Hepatocyte (in vitro differentiated cells): ENCODE measurements at regions not wholly inside any gene's neighbourhood (a gene's known extent, or its start where the extent isn't known, plus 50 kb on each side); places are given as distances from the start of the nearest gene placed in this dataset.

Experiments used
- DNase-seq: peaks from one replicate; pipeline ENCODE4 v3.0.0-alpha.2; 2016; ENCODE audit warnings: low spot score
- H2AFZ ChIP-seq: fragments of 200-600 bp; sonication (generic); 2 replicates; pipeline ENCODE4 v1.6.0; 2016; ENCODE audit warnings: antibody characterized with exemption, mild to moderate bottlenecking
- H3K27ac ChIP-seq: fragments of 200-600 bp; sonication (generic); 2 replicates; pipeline ENCODE4 v1.5.1; 2016; ENCODE audit warnings: mild to moderate bottlenecking
- H3K27me3 ChIP-seq: fragments of 200-600 bp; sonication (generic); 2 replicates; pipeline ENCODE4 v1.6.1; 2016
- H3K36me3 ChIP-seq: fragments of 200-600 bp; sonication (generic); replicated peaks from 2 replicates; pipeline ENCODE4 v1.5.1; 2016; ENCODE audit warnings: low read depth; ENCODE audit not compliant: insufficient read depth
- H3K4me1 ChIP-seq: fragments of 200-600 bp; sonication (generic); 2 replicates; pipeline ENCODE4 v1.5.1; 2016; ENCODE audit warnings: mild to moderate bottlenecking, moderate library complexity; ENCODE audit not compliant: insufficient read depth
- H3K4me2 ChIP-seq: fragments of 200-600 bp; sonication (generic); 2 replicates; pipeline ENCODE4 v1.6.0; 2016
- H3K4me3 ChIP-seq: fragments of 200-600 bp; sonication (generic); 2 replicates; pipeline ENCODE4 v1.5.1; 2016; ENCODE audit warnings: mild to moderate bottlenecking
- H3K79me2 ChIP-seq: fragments of 200-600 bp; sonication (generic); 2 replicates; pipeline ENCODE4 v1.6.0; 2017; ENCODE audit warnings: mild to moderate bottlenecking
- H3K9me2 ChIP-seq: fragments of 200-600 bp; sonication (generic); replicated peaks from 2 replicates; pipeline ENCODE4 v1.6.0; 2017; ENCODE audit warnings: mild to moderate bottlenecking; ENCODE audit not compliant: insufficient read depth
- H3K9me3 ChIP-seq: fragments of 200-600 bp; sonication (generic); 2 replicates; pipeline ENCODE4 v1.5.1; 2016; ENCODE audit warnings: low read depth, mild to moderate bottlenecking
- H4K20me1 ChIP-seq: fragments of 200-600 bp; sonication (generic); 2 replicates; pipeline ENCODE4 v1.6.0; 2016; ENCODE audit warnings: mild to moderate bottlenecking; ENCODE audit not compliant: insufficient read depth, poor library complexity, severe bottlenecking
- CTCF ChIP-seq: fragments of 200-600 bp; sonication (generic); IDR thresholded peaks from 2 replicates; pipeline ENCODE4 v1.5.1; 2016; ENCODE audit warnings: antibody characterized with exemption, mild to moderate bottlenecking; ENCODE audit not compliant: poor library complexity
- EZH2 ChIP-seq: fragments of 200-600 bp; sonication (generic); IDR thresholded peaks from 2 replicates; pipeline ENCODE4 v1.6.1; 2016; ENCODE audit warnings: antibody characterized with exemption, mild to moderate bottlenecking, borderline replicate concordance
- EZH2phosphoT487 ChIP-seq: fragments of 200-600 bp; sonication (generic); IDR thresholded peaks from one replicate; pipeline ENCODE4 v1.6.1; 2018; ENCODE audit warnings: antibody characterized with exemption, mild to moderate bottlenecking, low read depth, moderate library complexity; ENCODE audit not compliant: unreplicated experiment, severe bottlenecking
- WGBS: methylation state at CpG from one replicate; pipeline ENCODE4 v1.1.6; 2016; ENCODE audit warnings: low lambda C conversion rate; ENCODE audit errors: missing lambda C conversion rate; 5-methylcytosine and 5-hydroxymethylcytosine counted together

- Histone ChIP-seq H2AFZ (no peak overlapping the region), H3K27me3 (no peaks in the 10 kb centered on the region), H3K4me3 (no peak overlapping the region), H3K4me1 (no peaks in the 10 kb centered on the region), H3K79me2 (no peaks in the 10 kb centered on the region), H3K27ac (no peak overlapping the region), H3K9me3 (no peaks in the 10 kb centered on the region), H3K36me3 (no peaks in the 10 kb centered on the region), H3K9me2 (no peaks in the 10 kb centered on the region), H3K4me2 (no peak overlapping the region), H4K20me1 (no peaks in the 10 kb centered on the region)
- no peak for DNase-seq
- 60% methylated on average over 4 of the region's 4 CpGs for WGBS
- no peak for TF ChIP-seq EZH2phosphoT487
- TF ChIP-seq EZH2, result no peak
- TF ChIP-seq CTCF, result no peak
Observed at GRCh38 chr2:18209934-18210639, 331.6 kb downstream of the KCNS3 start.

- H2AFZ ChIP-seq, result no peak overlapping the region
- no peak overlapping the region for H3K4me3 ChIP-seq
- no peaks in the 10 kb centered on the region for H3K36me3 ChIP-seq
- H3K79me2 ChIP-seq, result no peaks in the 10 kb centered on the region
- no peaks in the 10 kb centered on the region for H3K27me3 ChIP-seq
- H3K27ac ChIP-seq, result no peak overlapping the region
- WGBS, result 63% methylated on average over 1 of the region's 1 CpG
- H3K9me3 ChIP-seq, result no peaks in the 10 kb centered on the region
- TF ChIP-seq CTCF (no peak), EZH2phosphoT487 (no peak), EZH2 (no peak)
- H4K20me1 ChIP-seq, result no peaks in the 10 kb centered on the region
- DNase-seq, result no peak
- no peaks in the 10 kb centered on the region for H3K9me2 ChIP-seq
- no peak overlapping the region for H3K4me2 ChIP-seq
- H3K4me1 ChIP-seq, result no peaks in the 10 kb centered on the region
Observed at GRCh38 chr2:18208956-18209355, 330.5 kb downstream of the KCNS3 start.

- no peak for TF ChIP-seq EZH2
- TF ChIP-seq CTCF, result no peak
- TF ChIP-seq EZH2phosphoT487, result no peak
- Histone ChIP-seq H3K27ac (no peak overlapping the region), H4K20me1 (no peaks in the 10 kb centered on the region), H3K9me3 (no peaks in the 10 kb centered on the region), H3K9me2 (no peaks in the 10 kb centered on the region), H3K4me3 (no peak overlapping the region), H2AFZ (no peak overlapping the region), H3K27me3 (no peaks in the 10 kb centered on the region), H3K4me2 (no peak overlapping the region), H3K4me1 (no peaks in the 10 kb centered on the region), H3K79me2 (no peaks in the 10 kb centered on the region), H3K36me3 (no peaks in the 10 kb centered on the region)
- 100% methylated on average over 1 of the region's 1 CpG for WGBS
- DNase-seq, result no peak
Observed at GRCh38 chr2:18200771-18201170, 322.3 kb downstream of the KCNS3 start.

GRCh38 chr2:18198677-18199076 lies 320.2 kb downstream of the KCNS3 start:
- no peak for TF ChIP-seq CTCF
- TF ChIP-seq EZH2, result no peak
- no peak for TF ChIP-seq EZH2phosphoT487
- Histone ChIP-seq H3K4me1 (no peaks in the 10 kb centered on the region), H3K27me3 (no peaks in the 10 kb centered on the region), H2AFZ (no peak overlapping the region), H3K9me3 (no peaks in the 10 kb centered on the region), H3K4me3 (no peak overlapping the region), H3K79me2 (no peaks in the 10 kb centered on the region), H3K9me2 (no peaks in the 10 kb centered on the region), H3K36me3 (no peaks in the 10 kb centered on the region), H3K4me2 (no peak overlapping the region), H4K20me1 (no peaks in the 10 kb centered on the region), H3K27ac (no peak overlapping the region)
- 54% methylated on average over 2 of the region's 2 CpGs for WGBS
- no peak for DNase-seq
